DOHH2 (cell line): ENCODE measurements at regions not wholly inside any gene's neighbourhood (a gene's known extent, or its start where the extent isn't known, plus 50 kb on each side); places are given as distances from the start of the nearest gene placed in this dataset.

Experiments used
- H3F3A ChIP-seq: fragments of 200-600 bp; sonication (generic), shearing (Covaris generic); 2 replicates; pipeline ENCODE4 v1.6.0; 2016; ENCODE audit warnings: antibody characterized with exemption, mild to moderate bottlenecking; ENCODE audit not compliant: control insufficient read depth, insufficient read depth
- H3K27ac ChIP-seq: fragments of 200-600 bp; sonication (generic); 2 replicates; pipeline ENCODE4 v1.5.1; 2014; ENCODE audit warnings: low read depth, mild to moderate bottlenecking, low read length, moderate library complexity
- H3K27me3 ChIP-seq: fragments of 200-600 bp; sonication (generic); 2 replicates; pipeline ENCODE4 v1.6.1; 2014; ENCODE audit warnings: mild to moderate bottlenecking, low read length, mixed read lengths; ENCODE audit not compliant: control insufficient read depth
- H3K36me3 ChIP-seq: fragments of 200-600 bp; sonication (generic); 2 replicates; pipeline ENCODE4 v1.6.1; 2014; ENCODE audit warnings: mild to moderate bottlenecking, low read length, moderate library complexity, mixed read lengths; ENCODE audit not compliant: control insufficient read depth
- H3K4me1 ChIP-seq: fragments of 200-600 bp; sonication (generic); 2 replicates; pipeline ENCODE4 v1.6.1; 2014; ENCODE audit warnings: mild to moderate bottlenecking, low read length, mixed read lengths; ENCODE audit not compliant: control insufficient read depth
- H3K4me2 ChIP-seq: fragments of 200-600 bp; sonication (generic); 2 replicates; pipeline ENCODE4 v1.6.0; 2014; ENCODE audit warnings: mild to moderate bottlenecking, low read length, moderate library complexity
- H3K4me3 ChIP-seq: fragments of 200-600 bp; sonication (generic); 2 replicates; pipeline ENCODE4 v1.5.1; 2014; ENCODE audit warnings: mild to moderate bottlenecking, low read length, mixed read lengths
- H3K79me2 ChIP-seq: fragments of 200-600 bp; sonication (generic); 2 replicates; pipeline ENCODE4 v1.6.1; 2014; ENCODE audit warnings: mild to moderate bottlenecking, low read length, mixed read lengths; ENCODE audit not compliant: control insufficient read depth
- H3K9me2 ChIP-seq: fragments of 200-600 bp; sonication (generic); replicated peaks from 2 replicates; pipeline ENCODE4 v1.6.1; 2014; ENCODE audit warnings: mild to moderate bottlenecking, low read length, mixed read lengths; ENCODE audit not compliant: control insufficient read depth
- H3K9me3 ChIP-seq: fragments of 200-600 bp; sonication (generic); 2 replicates; pipeline ENCODE4 v1.6.1; 2014; ENCODE audit warnings: antibody characterized with exemption, low read length, mixed read lengths; ENCODE audit not compliant: control insufficient read depth, insufficient read depth
- H4K20me1 ChIP-seq: fragments of 200-600 bp; sonication (generic); 2 replicates; pipeline ENCODE4 v1.6.0; 2014; ENCODE audit warnings: low read depth, mild to moderate bottlenecking, antibody characterized with exemption, low read length, moderate library complexity; ENCODE audit not compliant: control insufficient read depth, insufficient read depth
- EZH2phosphoT487 ChIP-seq: fragments of 200-600 bp; sonication (generic); IDR thresholded peaks from 2 replicates; pipeline ENCODE4 v1.6.1; 2017; ENCODE audit warnings: borderline replicate concordance, mild to moderate bottlenecking, antibody characterized with exemption, low read length, moderate library complexity, mixed read lengths
- TF ChIP-seq, protein P1 (sequence below): fragments of 200-600 bp; sonication (generic); IDR thresholded peaks from one replicate; pipeline ENCODE4 v1.5.1; 2014; ENCODE audit warnings: antibody characterized with exemption, mild to moderate bottlenecking, low read depth, low read length; ENCODE audit not compliant: poor library complexity, severe bottlenecking

DNA sequence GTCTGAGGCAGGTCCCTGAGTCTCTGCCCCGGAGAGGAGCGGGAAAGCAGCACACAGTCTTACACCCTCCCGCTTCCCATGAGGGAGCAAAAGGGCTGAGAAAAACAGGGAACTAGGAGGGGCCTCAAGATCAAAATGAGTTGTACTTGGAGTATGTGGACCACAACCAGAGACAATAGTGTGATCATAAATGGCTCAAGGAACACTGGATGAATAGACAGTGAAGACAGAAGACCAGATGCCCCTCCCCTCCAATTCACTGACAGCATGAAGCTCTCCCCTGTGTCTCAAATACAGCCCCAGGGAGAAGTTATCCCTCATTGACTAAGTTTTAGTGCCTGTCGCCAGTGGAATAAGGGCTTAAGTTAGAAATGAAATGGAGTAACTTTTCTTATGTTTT lies 191.0 kb downstream of the TFAP2A start:
- H3K27me3 ChIP-seq, result no peaks in the 10 kb centered on the region
- no peaks in the 10 kb centered on the region for H3K36me3 ChIP-seq
- no peak overlapping the region for H3K4me3 ChIP-seq
- no peaks in the 10 kb centered on the region for H3K4me1 ChIP-seq
- no peak overlapping the region for H3K27ac ChIP-seq
- H3F3A ChIP-seq, result no peaks in the 10 kb centered on the region
- H3K9me3 ChIP-seq, result no peaks in the 10 kb centered on the region
- TF ChIP-seq, protein P1, sequence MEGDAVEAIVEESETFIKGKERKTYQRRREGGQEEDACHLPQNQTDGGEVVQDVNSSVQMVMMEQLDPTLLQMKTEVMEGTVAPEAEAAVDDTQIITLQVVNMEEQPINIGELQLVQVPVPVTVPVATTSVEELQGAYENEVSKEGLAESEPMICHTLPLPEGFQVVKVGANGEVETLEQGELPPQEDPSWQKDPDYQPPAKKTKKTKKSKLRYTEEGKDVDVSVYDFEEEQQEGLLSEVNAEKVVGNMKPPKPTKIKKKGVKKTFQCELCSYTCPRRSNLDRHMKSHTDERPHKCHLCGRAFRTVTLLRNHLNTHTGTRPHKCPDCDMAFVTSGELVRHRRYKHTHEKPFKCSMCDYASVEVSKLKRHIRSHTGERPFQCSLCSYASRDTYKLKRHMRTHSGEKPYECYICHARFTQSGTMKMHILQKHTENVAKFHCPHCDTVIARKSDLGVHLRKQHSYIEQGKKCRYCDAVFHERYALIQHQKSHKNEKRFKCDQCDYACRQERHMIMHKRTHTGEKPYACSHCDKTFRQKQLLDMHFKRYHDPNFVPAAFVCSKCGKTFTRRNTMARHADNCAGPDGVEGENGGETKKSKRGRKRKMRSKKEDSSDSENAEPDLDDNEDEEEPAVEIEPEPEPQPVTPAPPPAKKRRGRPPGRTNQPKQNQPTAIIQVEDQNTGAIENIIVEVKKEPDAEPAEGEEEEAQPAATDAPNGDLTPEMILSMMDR, result no peak
- no peak for TF ChIP-seq EZH2phosphoT487
- H3K79me2 ChIP-seq, result no peaks in the 10 kb centered on the region
- H3K9me2 ChIP-seq, result no peaks in the 10 kb centered on the region
- H3K4me2 ChIP-seq, result no peak overlapping the region
- no peaks in the 10 kb centered on the region for H4K20me1 ChIP-seq

DNA sequence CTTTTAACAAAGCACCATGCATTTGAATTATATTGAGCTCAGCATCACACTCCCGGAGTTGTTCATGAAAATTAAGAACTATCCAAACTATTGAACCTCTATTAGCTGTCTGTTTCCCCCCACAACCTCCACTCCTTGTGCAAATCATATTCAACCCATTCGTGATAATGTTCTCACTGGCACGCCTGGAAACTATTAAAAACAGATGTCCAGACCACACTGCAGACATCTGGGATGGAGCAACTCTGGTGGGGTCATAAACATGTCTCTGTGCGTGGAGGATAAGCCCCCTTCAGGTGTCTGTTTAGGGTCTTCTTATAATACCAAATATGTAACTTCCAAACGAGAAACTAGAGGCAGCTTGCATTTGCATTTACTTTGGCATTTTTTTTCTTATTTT lies 193.7 kb downstream of the TFAP2A start:
- Histone ChIP-seq H3K27ac (no peak overlapping the region), H4K20me1 (no peaks in the 10 kb centered on the region), H3K4me3 (no peak overlapping the region), H3K79me2 (no peaks in the 10 kb centered on the region), H3K27me3 (no peaks in the 10 kb centered on the region), H3K4me2 (no peak overlapping the region), H3F3A (no peaks in the 10 kb centered on the region), H3K9me2 (no peaks in the 10 kb centered on the region), H3K4me1 (no peaks in the 10 kb centered on the region), H3K9me3 (no peaks in the 10 kb centered on the region), H3K36me3 (no peaks in the 10 kb centered on the region)
- TF ChIP-seq, protein P1, result no peak

DNA sequence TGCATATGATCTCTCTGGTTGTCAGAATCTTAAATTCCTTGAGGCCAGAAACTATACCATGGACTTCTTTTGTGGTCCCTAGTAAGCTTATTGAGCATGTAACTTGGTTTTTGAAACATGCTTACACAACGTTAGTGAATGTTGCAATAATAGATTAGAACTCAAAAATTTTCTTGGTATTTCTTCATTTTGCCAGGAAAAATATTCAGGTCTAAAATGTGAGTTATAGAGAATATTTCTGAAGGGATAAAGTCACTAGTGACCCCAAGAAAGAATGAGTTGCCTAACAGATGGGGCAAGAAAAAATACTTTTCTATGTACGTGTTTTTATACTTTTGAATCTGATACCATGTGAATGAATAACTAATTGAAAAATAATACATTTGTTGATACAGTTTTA lies 195.4 kb downstream of the TFAP2A start:
- H3K9me2 ChIP-seq, result no peaks in the 10 kb centered on the region
- TF ChIP-seq, protein P1, result no peak
- TF ChIP-seq EZH2phosphoT487, result no peak

DNA sequence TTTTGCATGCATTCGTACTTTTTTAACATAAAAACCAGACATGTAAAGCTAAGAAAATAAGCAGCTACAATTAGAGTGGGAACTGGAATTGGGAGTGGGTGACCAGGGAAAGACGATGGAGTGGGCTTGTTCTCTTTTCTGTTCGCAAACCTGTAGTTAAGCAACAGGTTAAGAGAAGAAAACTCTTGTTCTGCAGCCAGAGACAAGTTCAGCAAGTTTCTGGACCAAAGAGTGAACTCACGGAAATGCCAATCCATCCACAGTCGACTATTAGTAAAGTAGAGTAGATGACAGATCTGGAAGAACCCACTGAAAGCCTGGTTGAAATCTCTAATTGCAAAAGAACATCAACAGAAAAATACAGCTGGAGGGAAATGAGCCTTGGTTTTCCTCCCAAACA lies 197.8 kb downstream of the TFAP2A start:
- H3K27me3 ChIP-seq, result no peaks in the 10 kb centered on the region
- H3F3A ChIP-seq, result no peaks in the 10 kb centered on the region
- H3K4me2 ChIP-seq, result no peak overlapping the region
- no peak for TF ChIP-seq EZH2phosphoT487
- TF ChIP-seq, protein P1, result no peak
- H3K9me3 ChIP-seq, result no peaks in the 10 kb centered on the region
- no peaks in the 10 kb centered on the region for H3K36me3 ChIP-seq
- H3K79me2 ChIP-seq, result no peaks in the 10 kb centered on the region
- no peak overlapping the region for H3K27ac ChIP-seq
- no peaks in the 10 kb centered on the region for H3K4me1 ChIP-seq
- no peaks in the 10 kb centered on the region for H4K20me1 ChIP-seq
- no peak overlapping the region for H3K4me3 ChIP-seq
- no peaks in the 10 kb centered on the region for H3K9me2 ChIP-seq

More for the DNA sequence above, 195.4 kb downstream of the TFAP2A start:
- H3K4me3 ChIP-seq, result no peak overlapping the region
- H3K9me3 ChIP-seq, result no peaks in the 10 kb centered on the region
- no peaks in the 10 kb centered on the region for H4K20me1 ChIP-seq
- no peaks in the 10 kb centered on the region for H3K27me3 ChIP-seq
- no peaks in the 10 kb centered on the region for H3F3A ChIP-seq
- H3K27ac ChIP-seq, result no peak overlapping the region
- no peaks in the 10 kb centered on the region for H3K36me3 ChIP-seq
- H3K79me2 ChIP-seq, result no peaks in the 10 kb centered on the region
- H3K4me2 ChIP-seq, result no peak overlapping the region
- no peaks in the 10 kb centered on the region for H3K4me1 ChIP-seq
